Activated T-cell treated with anti-CD3 and anti-CD28 coated beads, Interleukin-2, amount 50 U/mL, for 72 hours (primary cell): ENCODE measurements at regions not wholly inside any gene's neighbourhood (a gene's known extent, or its start where the extent isn't known, plus 50 kb on each side); places are given as distances from the start of the nearest gene placed in this dataset.
"Not testable (repeated sequence)": the region's sequence is repeated elsewhere in the genome, so short reads cannot be mapped to it uniquely, and the experiment has no call there.

Experiments
- ATAC-seq, 2 donors: fragments of 150-1000 bp; cut with Tn5 transposase; replicated peaks in 1 of 2; 2 replicates each; pipeline ENCODE4 v1.10.0; 2021; ENCODE audit warnings: moderate library complexity in 2 of 2, mild to moderate bottlenecking in 1 of 2
- DNase-seq, 2 donors: peaks; one replicate each; pipeline ENCODE4 v3.0.0; 2021 to 2022; ENCODE audit warnings: mixed read lengths in 1 of 2
- H3K27ac Mint-ChIP-seq: one replicate; pipeline ENCODE4 v1.8.0; 2022; ENCODE audit warnings: mild to moderate bottlenecking, moderate library complexity, mixed read lengths
- H3K27me3 Mint-ChIP-seq: one replicate; pipeline ENCODE4 v1.8.0; 2022; ENCODE audit warnings: low read depth, mixed read lengths
- H3K36me3 Mint-ChIP-seq, 2 donors: one replicate each; pipeline ENCODE4 v1.8.0; 2022; ENCODE audit warnings: mixed read lengths in 2 of 2, mild to moderate bottlenecking in 1 of 2; ENCODE audit not compliant: insufficient read depth in 2 of 2
- H3K4me1 Mint-ChIP-seq: one replicate; pipeline ENCODE4 v1.8.0; 2022; ENCODE audit warnings: low read depth, mixed read lengths
- H3K4me3 Mint-ChIP-seq, 2 donors: one replicate each; pipeline ENCODE4 v1.8.0; 2022; ENCODE audit warnings: mild to moderate bottlenecking in 2 of 2, mixed read lengths in 2 of 2, moderate library complexity in 2 of 2
- H3K9me3 Mint-ChIP-seq, 2 donors: one replicate each; pipeline ENCODE4 v1.8.0; 2022; ENCODE audit warnings: mixed read lengths in 2 of 2

DNA sequence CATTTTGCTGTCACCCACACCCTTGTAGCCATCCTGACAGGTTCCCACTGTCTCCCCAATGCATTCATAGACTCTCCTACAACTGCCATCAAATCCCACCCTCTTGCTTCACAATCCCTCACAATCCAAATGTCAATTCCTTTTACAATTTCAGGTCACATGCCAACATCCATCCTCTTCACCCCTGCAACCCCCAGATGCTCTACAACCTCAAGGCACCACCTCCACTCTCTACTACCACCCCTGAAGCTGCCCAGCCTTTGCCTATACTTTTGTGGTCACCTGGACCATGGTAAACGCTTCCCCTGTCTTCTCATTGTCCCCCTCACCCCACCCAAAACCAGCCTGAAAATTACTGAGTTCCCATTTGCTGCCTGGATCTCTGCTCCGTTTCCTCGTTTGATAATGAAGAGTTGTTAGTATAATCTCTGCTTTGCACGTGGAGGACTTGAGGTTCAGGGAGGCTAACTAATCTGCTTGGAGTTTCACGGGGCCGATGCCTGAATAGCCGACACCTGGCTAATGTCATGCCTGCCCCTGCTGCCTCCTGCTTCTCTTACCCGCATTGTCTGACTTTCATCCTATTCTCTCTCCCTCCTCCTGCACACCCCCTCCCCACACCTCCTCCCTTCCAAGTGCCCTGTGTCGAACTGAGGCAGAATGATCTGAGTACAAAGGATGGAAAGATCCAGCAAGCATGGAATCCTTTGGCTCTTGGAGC is 82.4 kb upstream of the TOX2 start:
- peaks cover 2% of the 10 kb centered on the region for H3K4me1 Mint-ChIP-seq
- H3K4me3 Mint-ChIP-seq, result no peak overlapping the region
- ATAC-seq, result no peak
- H3K36me3 Mint-ChIP-seq, result peaks cover 4 to 5% of the 10 kb centered on the region in 2 donors
- no peak overlapping the region for H3K27ac Mint-ChIP-seq
- peaks cover 0 to 4% of the 10 kb centered on the region in 2 donors for H3K9me3 Mint-ChIP-seq
- H3K27me3 Mint-ChIP-seq, result peaks cover 30% of the 10 kb centered on the region
- no peak for DNase-seq

DNA sequence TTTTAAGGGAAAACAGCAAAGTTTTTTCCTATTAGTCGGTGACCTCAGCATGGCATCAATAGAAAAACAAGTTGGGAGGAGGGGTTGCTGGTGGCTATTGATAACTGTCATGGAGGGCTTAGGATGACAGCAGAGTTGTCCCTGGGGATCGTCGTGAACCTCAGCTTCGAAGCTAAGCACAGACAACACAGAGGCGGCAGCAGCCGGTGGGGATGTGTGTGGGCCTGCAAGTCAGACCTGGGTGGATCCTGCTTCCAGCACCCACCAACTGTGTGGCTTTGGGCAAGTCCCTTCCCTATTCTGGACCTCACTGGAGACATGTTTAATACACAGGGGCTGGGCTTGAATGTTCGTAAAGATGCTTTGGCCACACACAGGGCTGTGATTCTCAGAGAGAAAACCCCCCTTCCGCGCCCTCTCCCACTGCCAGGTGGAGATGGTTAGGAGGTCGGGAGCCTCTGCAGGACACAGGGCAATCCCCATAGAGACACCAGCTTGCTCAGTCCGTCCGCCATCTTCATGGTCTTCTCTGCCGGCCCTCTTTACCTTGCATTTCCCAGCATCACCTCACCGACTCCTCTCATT is 83.1 kb upstream of the TOX2 start:
- peaks cover 4 to 5% of the 10 kb centered on the region in 2 donors for H3K36me3 Mint-ChIP-seq
- ATAC-seq (no peak), DNase-seq (no peak)
- peaks cover 30% of the 10 kb centered on the region for H3K27me3 Mint-ChIP-seq
- H3K4me1 Mint-ChIP-seq, result no peaks in the 10 kb centered on the region
- no peak overlapping the region for H3K27ac Mint-ChIP-seq
- H3K4me3 Mint-ChIP-seq, result no peak overlapping the region
- H3K9me3 Mint-ChIP-seq, result peaks cover 0 to 4% of the 10 kb centered on the region in 2 donors

DNA sequence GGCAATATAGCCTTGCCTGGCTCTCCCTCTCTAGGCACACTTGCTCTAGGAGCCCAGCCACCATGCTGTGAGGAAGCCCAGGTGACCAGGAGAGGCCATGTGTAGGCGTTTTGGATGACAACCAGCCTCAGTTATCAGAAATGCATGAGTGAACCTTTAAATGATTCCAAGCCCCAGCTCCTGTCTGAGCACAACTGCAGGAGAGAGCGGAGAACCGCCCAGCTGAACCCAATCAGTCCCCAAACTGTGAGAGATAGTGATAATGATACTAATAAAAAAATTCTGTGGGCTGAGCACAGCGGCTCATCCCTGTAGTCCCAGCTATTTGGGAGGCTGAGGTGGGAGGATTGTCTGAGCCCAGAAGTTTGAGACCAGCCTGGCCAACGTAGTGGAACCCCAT is 83.8 kb upstream of the TOX2 start:
- Mint-ChIP-seq H3K27me3 (peaks cover 30% of the 10 kb centered on the region), H3K27ac (no peak overlapping the region), H3K9me3 (peaks cover 0 to 4% of the 10 kb centered on the region in 2 donors), H3K4me1 (no peaks in the 10 kb centered on the region), H3K36me3 (peaks cover 4 to 5% of the 10 kb centered on the region in 2 donors), H3K4me3 (no peak overlapping the region)
- ATAC-seq (no peak), DNase-seq (no peak)

DNA sequence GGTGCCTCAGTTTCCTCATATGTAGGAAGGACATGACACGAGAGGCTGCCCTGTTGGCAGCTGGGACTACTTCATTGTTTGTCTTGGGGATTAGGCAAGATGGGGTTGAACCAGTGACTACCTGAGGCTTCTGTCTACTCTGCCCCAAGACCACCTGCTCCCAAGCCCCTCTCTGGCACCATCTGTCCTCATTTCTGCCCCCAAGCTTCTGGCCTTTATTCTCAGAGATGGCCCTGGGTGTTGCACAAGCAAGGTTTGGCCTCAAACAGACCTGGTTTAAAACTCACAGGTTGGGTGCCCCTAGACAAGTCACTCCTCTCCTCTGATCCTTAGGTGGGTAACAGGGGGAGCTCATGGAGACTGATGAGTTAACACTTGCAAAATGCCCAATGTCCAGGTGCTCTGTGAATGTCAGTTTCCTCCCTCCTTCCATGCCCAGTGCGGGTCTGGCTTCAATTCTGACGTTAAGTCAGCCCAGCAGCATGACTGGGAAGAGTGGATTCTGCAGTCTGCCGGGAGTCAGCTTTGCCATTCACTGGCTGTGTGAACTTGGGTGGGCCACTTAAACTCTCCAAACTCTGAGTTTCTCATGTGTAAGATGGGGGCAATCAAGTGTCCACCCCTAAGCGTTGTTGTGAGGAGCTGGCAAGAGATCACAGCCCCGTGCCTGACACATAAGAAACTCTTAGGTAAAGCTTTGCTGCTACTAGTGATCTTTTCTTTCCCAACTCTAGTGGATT is 84.5 kb upstream of the TOX2 start:
- Mint-ChIP-seq H3K4me1 (peaks cover 3% of the 10 kb centered on the region), H3K9me3 (peaks cover 0 to 4% of the 10 kb centered on the region in 2 donors), H3K36me3 (peaks cover 4 to 5% of the 10 kb centered on the region in 2 donors), H3K27me3 (peaks cover 38% of the 10 kb centered on the region), H3K4me3 (no peak overlapping the region), H3K27ac (no peak overlapping the region)
- DNase-seq (no peak), ATAC-seq (no peak)

DNA sequence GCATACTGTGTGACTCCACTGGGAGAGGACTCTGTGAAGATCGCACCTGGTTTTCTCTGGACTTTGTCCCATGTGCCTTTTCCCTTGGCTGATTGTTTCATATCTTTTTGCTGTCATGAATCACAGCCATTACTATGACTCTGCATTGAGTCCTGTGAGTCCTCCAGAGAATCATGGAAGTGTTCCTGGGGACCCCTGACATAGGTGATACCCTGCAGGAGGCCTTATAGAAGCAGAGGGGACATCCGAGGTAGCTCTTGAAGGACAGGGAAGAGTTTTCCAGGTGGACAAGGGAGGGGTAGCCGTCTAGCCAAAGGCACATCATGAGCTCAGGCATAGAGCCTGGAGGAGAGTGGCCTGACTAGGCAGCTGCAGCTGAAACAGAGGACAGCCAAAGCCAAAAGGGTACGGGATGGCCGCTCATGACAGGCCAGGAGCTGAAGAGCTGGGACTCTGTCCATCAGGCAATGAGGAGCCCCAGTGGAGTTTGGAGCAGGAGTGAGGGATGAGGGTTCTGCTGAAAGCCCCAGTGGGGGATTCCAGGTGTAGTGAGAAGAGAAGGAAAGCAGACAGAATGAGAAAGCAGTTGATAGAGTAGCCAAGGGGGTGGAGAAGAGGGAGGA is 86.6 kb upstream of the TOX2 start:
- H3K27me3 Mint-ChIP-seq, result peaks cover 47% of the 10 kb centered on the region
- H3K36me3 Mint-ChIP-seq, result peaks cover 4 to 5% of the 10 kb centered on the region in 2 donors
- H3K9me3 Mint-ChIP-seq, result peaks cover 0 to 4% of the 10 kb centered on the region in 2 donors
- H3K4me1 Mint-ChIP-seq, result peaks cover 8% of the 10 kb centered on the region
- ATAC-seq (no peak), DNase-seq (no peak)
- H3K4me3 Mint-ChIP-seq, result no peak overlapping the region
- no peak overlapping the region for H3K27ac Mint-ChIP-seq

DNA sequence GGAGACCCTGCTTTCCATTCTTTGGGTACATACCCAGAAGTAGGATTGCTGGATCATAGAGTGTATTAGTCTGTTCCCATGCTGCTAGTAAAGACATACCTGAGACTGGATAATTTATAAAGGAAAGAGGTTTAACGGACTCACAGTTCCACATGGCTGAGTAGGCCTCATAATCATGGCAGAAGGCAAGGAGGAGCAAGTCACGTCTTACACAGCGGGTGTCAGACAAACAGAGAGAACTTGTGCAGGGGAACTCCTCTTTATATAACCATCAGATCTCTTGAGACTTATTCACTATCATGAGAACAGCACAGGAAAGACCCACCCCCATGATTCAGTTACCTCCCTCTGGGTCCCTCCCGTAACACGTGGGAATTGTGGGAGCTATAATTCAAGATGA is 87.7 kb upstream of the TOX2 start:
- not testable (repeated sequence) for DNase-seq
- H3K4me1 Mint-ChIP-seq, result peaks cover 13% of the 10 kb centered on the region

DNA sequence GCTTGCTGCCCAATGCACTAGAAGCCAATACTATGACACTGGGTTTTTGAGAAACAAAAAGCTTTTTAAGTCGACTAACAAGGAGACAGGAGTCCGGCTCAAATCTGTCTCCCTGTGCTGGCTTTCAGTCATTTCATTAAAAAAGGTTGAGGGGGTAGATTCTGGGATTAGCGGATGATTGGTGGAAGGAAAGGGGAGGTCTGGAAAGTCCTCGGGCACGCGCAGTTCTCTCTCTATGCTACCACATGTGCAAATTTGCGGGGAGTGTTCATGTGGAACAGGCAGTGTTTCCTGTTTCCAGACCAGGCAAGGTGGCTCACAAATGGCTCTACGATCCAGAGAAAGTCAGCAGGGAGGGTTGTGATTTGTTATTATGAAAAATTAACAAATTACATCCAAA is 89.1 kb upstream of the TOX2 start:
- H3K9me3 Mint-ChIP-seq, result no peaks in the 10 kb centered on the region
- peaks cover 38% of the 10 kb centered on the region for H3K27me3 Mint-ChIP-seq
- H3K4me3 Mint-ChIP-seq, result no peak overlapping the region
- peaks cover 18% of the 10 kb centered on the region for H3K4me1 Mint-ChIP-seq
- H3K36me3 Mint-ChIP-seq, result peaks cover under 1 to 1% of the 10 kb centered on the region in 2 donors
- no peak overlapping the region for H3K27ac Mint-ChIP-seq
- DNase-seq, result no peak
- ATAC-seq, result no peak

More for the DNA sequence above, 87.7 kb upstream of the TOX2 start:
- H3K27ac Mint-ChIP-seq, ATAC-seq, H3K9me3 Mint-ChIP-seq, H3K36me3 Mint-ChIP-seq, H3K4me3 Mint-ChIP-seq: not testable (repeated sequence)
- H3K27me3 Mint-ChIP-seq, result peaks cover 39% of the 10 kb centered on the region

DNA sequence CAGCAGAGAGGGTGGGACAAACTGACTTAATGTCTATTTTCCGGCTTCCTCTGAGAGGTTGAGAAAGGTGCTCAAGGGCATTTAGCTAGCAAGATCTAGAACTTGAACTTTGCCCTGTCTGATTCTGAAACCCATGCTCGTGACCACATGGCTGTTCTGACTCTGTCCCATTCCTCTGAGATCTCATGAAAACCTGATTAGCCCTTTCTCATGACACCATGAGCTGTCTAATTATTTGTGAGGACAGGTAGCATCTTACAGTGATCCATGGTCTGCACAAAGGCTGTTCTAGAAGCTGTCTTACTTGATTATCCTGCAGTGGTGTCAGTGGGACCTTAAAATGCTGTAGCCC is 89.6 kb upstream of the TOX2 start:
- Mint-ChIP-seq H3K27ac (no peak overlapping the region), H3K4me1 (peaks cover 18% of the 10 kb centered on the region), H3K4me3 (no peak overlapping the region), H3K9me3 (no peaks in the 10 kb centered on the region), H3K27me3 (peaks cover 37% of the 10 kb centered on the region), H3K36me3 (no peaks in the 10 kb centered on the region)
- no peak for DNase-seq
- ATAC-seq, result no peak

DNA sequence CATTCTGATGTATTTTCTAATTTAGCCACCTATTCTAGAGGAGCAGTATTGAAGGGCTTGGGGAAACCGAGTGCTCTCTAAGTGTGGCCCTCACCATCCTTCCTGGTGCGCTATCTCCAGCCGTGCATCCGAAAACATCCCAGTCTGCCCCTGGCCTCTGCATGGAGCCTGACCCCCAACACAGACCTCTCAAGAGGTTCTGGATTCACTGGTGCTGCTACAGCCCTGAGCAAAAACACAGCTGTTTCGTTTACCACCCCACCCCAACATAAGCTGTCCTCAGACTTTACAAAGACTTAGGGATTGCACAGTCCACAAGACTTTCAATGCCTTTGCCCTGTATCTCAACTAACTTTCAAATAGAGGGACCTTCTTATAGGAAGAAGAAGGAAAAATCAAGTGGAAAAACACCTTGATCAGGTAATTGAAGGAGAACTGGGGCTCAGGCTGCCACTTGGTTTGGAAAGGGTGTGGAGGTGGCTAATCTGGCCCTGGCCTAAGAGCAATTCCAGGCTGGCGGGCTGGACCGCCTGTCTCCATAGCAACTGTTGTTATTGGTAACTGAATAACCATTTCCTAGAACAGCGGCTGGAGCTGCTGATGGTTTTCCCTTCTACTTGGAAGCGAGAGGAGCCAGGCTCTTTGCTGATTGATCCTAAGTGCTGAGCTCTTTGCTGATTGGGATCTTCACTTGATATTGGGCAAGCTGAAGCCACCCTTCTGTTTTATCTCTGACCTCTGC is 90.2 kb upstream of the TOX2 start:
- ATAC-seq, result no peak
- Mint-ChIP-seq H3K4me1 (peaks cover 18% of the 10 kb centered on the region), H3K27me3 (peaks cover 37% of the 10 kb centered on the region), H3K27ac (no peak overlapping the region), H3K4me3 (no peak overlapping the region), H3K9me3 (peaks cover 0 to 2% of the 10 kb centered on the region in 2 donors), H3K36me3 (no peaks in the 10 kb centered on the region)
- no peak for DNase-seq

DNA sequence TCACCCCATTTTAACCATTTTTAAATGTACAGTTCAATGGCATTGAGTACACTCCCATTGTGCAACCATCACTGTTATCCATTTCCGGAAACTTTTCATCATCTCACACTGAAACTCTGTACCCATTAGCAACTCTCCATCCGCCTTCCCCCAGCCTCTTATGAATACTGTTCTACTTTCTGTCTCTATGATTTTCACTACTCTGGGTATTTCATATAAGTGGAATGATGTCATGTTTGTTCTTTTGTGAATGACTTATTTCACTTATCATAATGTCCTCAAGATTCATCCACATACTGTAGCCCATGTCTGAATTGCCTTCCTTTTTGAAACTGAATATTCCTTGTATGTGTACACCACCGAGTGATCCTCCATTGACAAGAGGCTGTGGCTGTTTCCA is 92.9 kb upstream of the TOX2 start:
- Mint-ChIP-seq H3K27me3 (peaks cover 26% of the 10 kb centered on the region), H3K36me3 (no peaks in the 10 kb centered on the region), H3K9me3 (peaks cover 1 to 3% of the 10 kb centered on the region in 2 donors), H3K4me3 (peak overlapping the region; percentile 20 to 29), H3K4me1 (peaks cover 18% of the 10 kb centered on the region), H3K27ac (peak overlapping the region; percentile 16)
- peak in 1 of 2 donors; percentile 19 for DNase-seq
- ATAC-seq, result peak; percentile 91 to 96

DNA sequence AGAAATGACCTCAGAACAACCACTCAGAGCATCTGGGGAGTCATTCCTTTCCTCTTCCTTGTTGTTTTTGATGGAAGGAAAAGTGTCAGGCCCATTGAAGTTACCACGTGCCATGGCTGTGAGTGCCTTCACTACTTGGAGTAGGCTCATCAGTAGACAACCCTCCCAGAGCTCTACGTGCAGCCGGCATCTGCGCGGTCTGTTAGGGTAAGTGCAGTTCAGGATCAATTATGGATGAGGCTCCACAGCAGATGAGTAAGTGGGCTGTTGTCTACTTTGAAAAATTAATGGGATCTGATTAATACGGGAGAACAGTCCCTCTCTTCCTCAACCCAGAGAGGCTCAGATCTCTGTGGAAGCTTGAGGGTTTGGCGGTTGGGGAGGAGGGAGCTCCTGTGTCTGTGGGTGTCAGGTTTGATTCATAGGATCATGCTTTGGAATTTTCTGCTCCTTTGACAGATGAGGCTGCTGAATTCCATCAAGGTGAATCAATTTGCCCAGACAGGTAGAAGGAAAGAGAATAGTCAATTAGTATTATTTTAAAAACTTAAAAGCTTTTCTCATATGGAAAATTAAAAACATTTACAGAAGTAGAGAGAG is 93.8 kb upstream of the TOX2 start:
- ATAC-seq (no peak), DNase-seq (no peak)
- H3K36me3 Mint-ChIP-seq, result no peaks in the 10 kb centered on the region
- H3K9me3 Mint-ChIP-seq, result peaks cover 1 to 3% of the 10 kb centered on the region in 2 donors
- no peak overlapping the region for H3K4me3 Mint-ChIP-seq
- H3K27me3 Mint-ChIP-seq, result peaks cover 25% of the 10 kb centered on the region
- peaks cover 18% of the 10 kb centered on the region for H3K4me1 Mint-ChIP-seq
- H3K27ac Mint-ChIP-seq, result no peak overlapping the region

DNA sequence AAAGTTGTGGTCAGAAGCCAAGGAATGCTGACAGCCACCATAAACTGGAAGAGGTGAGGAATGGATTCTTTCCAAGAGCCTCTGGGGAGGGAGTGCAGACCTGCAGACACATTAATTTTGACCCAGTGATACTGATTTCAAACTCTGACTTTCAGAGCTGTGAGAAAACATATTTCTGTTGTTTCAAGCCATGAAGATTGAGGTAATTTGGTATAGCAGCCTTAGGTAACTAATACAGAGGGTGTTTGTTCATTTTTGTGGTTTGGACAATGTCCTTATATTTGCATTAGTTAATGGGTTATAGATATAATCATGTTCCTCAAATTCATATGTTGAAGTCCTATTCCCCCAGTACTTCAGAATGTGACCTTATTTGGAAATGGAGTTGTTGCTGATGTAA is 85.4 kb upstream of the GTSF1L start:
- DNase-seq (no peak), ATAC-seq (no peak)
- H3K27me3 Mint-ChIP-seq, result peaks cover 15% of the 10 kb centered on the region
- H3K9me3 Mint-ChIP-seq, result peaks cover 17 to 22% of the 10 kb centered on the region in 2 donors
- H3K4me3 Mint-ChIP-seq, result no peak overlapping the region
- no peak overlapping the region for H3K27ac Mint-ChIP-seq
- H3K4me1 Mint-ChIP-seq, result no peaks in the 10 kb centered on the region
- H3K36me3 Mint-ChIP-seq, result peaks cover 12 to 20% of the 10 kb centered on the region in 2 donors
